Epidermal melanocyte (primary cell): ENCODE measurements at regions not wholly inside any gene's neighbourhood (a gene's known extent, or its start where the extent isn't known, plus 50 kb on each side); places are given as distances from the start of the nearest gene placed in this dataset.
"Not testable (repeated sequence)": the region's sequence is repeated elsewhere in the genome, so short reads cannot be mapped to it uniquely, and the experiment has no call there.

Experiments
- DNase-seq: peaks from one replicate; pipeline ENCODE4 v3.0.0; 2011; ENCODE audit warnings: low spot score; ENCODE audit not compliant: insufficient read length

- no peak for DNase-seq
Observed at GRCh38 chr10:128573281-128573845, 447.1 kb upstream of the MKI67 start.

DNA sequence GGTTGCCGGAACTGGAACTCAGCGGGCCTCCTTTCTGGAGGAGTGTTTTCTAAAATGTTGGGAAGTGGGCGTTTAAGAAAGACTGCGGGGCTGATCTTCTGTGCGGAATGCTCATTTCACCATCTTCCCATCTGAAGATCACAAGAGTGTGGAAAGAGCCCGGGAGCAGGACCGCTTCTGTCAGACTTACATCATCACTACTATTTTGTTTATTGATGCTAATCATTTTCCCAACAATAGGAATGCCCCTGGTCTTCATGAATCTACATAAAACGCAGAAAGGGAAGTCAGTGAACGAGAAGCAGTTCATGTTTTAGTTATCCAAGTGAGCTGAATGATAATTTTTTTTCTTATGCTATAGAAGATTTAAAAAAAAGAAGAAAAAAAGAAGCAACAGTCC, 447.8 kb upstream of the MKI67 start:
- DNase-seq = no peak

DNA sequence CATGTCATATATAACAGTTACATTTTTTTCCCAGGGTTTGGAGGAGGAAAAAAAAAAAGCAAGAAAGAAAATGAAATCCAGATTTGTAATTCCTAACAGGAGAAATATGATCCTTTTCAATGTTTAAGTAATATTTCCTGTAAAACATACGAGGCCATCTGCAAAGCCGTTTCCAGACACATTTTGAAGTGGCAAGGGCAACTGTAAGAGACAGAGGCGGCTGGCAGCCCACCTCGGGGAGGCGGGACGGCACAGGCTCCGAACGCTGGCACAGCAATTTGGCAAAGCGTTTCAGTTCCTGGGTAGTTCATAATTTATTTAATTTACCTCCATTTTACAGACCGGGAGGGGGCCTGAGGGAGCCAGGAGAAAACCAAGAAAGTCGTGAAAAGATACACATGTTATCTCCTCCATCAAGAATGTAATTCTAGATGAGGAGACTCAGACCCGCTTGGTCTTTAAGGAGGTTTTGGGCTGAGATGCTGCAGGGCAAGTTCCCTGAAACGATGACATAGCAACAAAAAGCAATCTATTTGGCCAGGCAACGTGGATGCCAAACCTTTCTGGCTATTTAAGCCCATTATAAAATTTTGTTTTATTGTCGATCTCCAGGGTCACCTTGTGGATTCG, 448.5 kb upstream of the MKI67 start:
- no peak for DNase-seq

DNA sequence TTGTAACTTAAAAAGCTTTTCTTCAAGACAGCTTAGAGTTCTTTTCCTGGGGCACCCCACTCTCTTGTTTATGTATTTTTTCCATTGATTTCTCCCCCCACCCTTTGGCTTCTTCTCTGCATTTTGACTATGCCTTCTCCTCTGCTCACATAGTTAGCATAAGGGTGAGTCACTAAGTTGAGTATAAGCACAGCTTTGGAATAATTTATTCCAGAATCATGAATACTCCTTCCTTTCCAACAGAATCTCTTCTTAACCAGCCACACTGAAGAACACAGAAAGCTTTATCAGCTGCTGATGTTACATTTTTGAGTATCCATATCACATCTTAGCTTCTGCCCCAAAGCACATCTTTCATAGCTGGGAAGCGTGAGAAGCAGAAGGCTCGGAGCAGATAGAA, 449.5 kb upstream of the MKI67 start:
- DNase-seq = no peak

DNA sequence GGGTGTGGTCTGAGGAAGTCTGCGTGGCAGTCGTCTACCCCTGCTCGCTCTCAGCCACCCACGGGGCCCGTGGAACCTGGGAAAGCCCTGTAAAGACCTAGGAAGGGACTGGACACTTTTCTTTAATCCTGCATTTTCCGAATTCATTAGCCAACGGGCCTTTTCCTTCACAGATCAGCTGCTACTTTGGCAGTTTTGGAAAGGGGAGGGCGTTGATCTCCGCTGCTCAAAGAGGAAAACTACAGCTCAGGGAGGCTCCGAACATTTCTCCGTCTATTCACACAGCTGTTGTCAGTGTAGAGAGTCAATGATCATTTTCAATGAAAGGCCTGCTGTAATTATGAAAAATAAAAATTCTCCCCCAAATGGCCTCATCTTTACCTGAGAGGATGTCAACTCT, 450.1 kb upstream of the MKI67 start:
- no peak for DNase-seq

DNA sequence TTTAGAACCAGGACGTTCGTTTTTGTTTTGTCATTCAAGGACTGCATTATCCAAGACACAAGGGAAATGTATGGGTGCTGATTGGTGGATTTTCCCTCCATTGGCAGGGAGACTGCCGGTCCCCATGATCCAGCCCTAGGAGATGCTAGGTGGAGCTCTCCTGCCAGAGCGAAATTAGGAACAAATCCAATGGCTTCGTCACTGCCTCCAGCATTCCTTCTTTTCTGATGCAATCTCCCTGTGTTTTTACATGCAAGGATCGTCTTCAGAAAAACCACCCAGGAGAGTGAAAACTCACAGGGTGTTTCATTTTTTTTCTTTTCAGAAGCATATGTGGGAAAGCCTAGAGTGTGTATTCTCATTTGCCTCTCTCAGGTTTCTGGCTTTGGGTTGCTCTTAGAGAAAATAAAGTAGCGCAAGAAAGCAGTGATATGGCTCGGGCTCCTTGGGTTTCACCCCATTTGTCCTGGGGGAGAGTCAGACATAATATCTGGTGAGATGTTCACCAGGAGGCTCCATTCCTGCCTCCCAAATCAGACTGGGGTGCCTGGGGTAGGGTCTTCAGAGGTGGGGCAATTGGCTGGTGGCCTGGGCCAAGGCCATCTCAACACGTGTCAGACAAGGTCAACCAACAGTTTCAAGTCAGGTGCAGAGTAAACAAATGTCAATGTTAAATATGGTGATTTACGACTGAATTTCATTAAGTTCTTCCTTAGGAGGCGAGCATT, 450.9 kb upstream of the MKI67 start:
- DNase-seq = no peak

DNA sequence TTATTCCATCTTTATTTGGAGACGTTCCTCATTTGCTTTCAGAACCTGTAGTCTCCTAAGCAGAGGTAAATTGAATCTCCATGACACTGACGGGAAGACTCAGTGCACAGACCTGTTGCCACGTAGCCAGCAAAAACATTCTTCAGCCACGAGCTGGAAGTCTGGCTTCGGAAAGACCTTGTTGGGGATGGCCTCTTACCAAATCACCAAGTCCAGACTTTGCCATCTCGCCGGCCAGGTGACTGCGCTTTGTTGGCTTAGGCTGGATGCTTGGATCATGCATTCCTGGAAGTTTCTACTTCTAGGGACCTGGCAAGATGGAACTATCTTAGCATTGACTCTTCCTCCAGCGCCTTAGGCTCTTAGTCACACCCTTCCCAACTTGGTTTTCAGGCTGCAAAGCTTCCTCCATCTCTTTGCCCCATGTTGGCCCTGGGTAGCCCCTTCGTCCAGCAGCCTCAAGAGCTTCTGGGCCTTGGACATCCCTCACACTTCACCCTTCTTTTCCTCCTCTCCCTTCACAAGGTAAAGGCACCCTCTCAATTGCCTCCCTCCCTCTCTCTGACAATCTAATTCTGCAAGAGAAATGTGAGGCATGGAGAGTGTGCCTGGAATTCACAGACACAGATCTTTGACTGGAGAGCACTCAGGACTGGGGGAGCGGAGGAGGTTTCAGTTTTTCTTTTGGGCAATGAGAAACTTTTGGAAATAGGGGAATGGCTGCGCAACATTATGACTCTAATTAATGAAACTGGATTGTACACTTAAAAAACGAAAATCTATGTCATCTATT, 451.9 kb upstream of the MKI67 start:
- DNase-seq = no peak

DNA sequence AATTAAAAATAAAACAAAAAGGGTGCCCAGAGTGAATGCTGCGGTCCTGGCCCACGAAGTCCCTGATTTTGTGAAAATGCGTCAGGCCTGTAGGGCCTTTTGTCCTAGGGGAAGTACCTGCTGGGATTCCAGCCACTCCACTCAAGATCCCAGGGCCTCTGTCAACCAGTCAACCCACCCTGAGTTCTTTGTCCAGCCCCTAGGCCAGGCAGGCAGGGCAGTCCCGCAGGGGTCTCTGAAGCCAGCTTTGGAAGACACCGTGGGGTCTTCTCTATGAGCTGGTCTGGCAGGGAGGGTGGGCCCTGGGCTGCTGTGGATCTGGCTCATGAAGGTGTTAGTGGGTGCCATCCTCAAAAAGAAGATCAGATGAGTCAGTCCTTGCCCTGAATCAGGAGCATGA, 452.5 kb upstream of the MKI67 start:
- no peak for DNase-seq

GRCh38 chr10:128579280-128579865, 453.1 kb upstream of the MKI67 start:
- DNase-seq = no peak

GRCh38 chr10:128579901-128580300, 453.7 kb upstream of the MKI67 start:
- DNase-seq = no peak

GRCh38 chr10:128583125-128583524, 456.9 kb upstream of the MKI67 start:
- DNase-seq = not testable (repeated sequence)

DNA sequence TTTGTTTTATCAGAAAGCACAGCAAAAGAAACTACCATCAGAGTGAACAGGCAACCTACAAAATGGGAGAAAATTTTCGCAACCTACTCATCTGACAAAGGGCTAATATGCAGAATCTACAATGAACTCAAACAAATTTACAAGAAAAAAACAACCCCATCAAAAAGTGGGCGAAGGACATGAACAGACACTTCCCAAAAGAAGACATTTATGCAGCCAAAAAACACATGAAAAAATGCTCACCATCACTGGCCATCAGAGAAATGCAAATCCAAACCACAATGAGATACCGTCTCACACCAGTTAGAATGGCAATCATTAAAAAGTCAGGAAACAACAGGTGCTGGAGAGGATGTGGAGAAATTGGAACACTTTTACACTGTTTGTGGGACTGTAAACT, 460.4 kb upstream of the MKI67 start:
- DNase-seq = not testable (repeated sequence)

DNA sequence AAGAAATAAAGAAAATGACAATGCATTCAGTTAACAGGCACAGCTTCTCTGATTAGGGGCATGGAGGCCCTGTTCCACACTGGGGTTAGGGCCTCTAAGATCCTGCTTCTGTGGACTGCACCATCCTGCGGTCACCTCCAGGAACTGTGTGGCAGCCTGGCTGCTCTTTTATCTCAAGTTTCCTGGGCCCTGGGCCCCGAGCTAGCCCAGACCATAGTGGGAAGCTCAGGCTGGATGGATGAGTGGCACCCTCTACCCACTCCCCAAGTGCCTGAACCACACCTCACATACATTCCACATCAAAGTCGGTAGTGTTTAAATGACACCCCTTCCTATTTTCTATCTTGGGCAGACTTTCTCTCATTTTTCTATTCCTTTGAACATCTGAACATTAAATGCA, 461.5 kb upstream of the MKI67 start:
- DNase-seq = no peak

DNA sequence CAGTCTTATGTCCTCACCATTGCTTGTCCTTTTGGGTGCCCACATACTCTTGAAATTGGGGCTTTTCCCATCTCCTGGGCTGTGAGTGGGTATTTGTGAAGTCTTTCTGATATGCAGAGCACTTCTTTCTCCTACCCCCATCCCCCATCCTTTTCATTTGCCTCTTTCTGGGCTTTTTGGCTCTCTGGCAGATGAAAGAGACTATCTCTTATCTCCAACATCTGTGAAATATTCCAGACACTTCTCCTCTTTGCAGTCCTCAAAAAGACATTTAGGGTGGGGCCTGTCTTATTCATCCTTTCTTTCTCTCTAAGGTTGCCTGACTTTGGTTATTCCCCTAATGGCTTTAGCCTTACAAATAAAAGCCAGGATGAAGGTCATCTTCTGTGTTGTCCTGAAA, 462.2 kb upstream of the MKI67 start:
- DNase-seq = no peak

DNA sequence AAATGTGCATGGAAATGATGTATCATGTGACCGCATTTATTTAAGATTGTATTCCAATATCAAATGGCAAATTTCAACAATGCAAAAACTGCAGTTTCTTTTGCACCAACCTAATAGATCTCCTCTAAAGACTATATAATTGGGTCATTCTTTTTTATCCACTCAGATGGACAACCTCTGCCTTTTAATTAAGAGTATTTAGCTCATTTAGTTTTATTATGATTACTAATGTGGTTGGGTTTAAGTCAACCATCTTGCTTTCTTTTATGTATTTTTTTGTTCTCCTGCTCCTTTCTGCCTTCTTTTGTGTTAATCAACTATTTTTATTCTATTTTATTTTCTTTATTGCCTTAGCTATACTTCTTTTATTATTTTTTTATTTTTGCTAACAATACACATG, 468.5 kb upstream of the MKI67 start:
- DNase-seq = no peak

DNA sequence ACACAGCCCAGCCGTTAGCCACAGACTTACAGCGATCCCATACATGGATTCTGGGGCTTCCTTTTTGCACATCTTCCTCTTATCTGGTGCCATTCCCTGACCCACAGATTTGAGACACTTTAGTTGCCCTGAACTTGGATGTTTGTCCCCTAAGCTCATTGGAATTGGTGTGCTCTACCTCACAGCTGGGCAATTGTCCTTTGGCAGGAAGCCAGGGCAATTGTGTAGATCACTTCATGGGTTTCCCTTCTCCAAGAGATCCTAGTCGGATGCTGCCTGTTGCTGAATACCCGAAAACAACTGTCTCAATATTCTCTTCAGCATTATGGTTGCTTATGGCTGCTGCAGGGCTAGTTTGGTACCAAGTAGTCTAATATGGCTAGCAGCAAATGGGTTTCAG, 470.7 kb upstream of the MKI67 start:
- no peak for DNase-seq

DNA sequence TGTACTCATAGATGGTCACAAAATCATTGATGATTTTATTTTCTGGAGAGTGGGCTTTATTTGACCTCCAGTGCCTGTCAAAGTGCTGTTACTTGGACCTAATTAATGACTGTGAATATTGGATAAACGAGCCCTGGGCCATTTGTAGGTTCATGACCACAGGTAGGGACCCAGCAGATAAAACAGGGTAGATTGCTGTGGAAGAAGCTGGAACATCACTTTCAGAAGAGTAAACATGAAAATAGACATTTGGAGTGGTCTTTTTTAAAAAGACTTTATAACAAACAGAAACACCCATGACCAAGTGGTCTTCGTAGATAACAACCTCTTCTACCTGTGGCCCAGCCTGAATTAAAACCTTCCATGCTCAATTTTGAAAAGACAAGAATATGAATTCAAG, 472.8 kb upstream of the MKI67 start:
- DNase-seq = no peak

GRCh38 chr10:128599538-128599937, 473.3 kb upstream of the MKI67 start:
- DNase-seq = no peak

- no peak for DNase-seq
Observed at GRCh38 chr10:128602183-128602582, 476.0 kb upstream of the MKI67 start.

GRCh38 chr10:128604025-128604424, 477.8 kb upstream of the MKI67 start:
- no peak for DNase-seq

GRCh38 chr10:128605180-128605579, 479.0 kb upstream of the MKI67 start:
- no peak for DNase-seq

- no peak for DNase-seq
Observed at GRCh38 chr10:128606055-128606454, 479.8 kb upstream of the MKI67 start.
